ENCODE measurements at regions not wholly inside any gene's neighbourhood (a gene's known extent, or its start where the extent isn't known, plus 50 kb on each side); places are given as distances from the start of the nearest gene placed in this dataset.

DNA sequence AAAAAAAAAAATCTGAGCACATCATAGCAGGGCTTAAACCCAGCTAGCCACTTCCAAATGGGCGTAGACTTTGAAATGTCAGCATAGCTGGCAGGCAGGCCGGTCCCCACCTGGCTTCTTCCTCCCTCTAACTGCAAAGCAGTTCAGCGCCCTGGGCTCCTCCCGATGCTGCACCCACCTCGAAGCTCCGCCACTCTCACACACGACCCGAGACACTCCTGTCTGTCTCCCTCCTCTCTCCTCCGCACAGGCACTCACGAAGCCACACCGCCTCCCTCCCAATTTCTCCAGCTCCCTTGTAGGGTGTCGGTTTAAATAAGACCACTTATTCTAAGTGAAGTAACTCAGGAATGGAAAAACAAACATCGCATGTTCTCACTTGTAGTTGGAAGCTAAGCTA is 301.3 kb downstream of the NPHP4 start:
- DNase-seq: no peak
- Histone ChIP-seq H3K9me3 (ENCODE audit: severe bottlenecking) (no peaks in the 10 kb centered on the region), H3K36me3 (no peaks in the 10 kb centered on the region), H3K4me3 (ENCODE audit: low read depth, low read length) (no peak overlapping the region), H3K27ac (no peak overlapping the region), H3K27me3 (ENCODE audit: insufficient read depth, low read depth, severe bottlenecking) (no peaks in the 10 kb centered on the region)
- TF ChIP-seq, protein P1, sequence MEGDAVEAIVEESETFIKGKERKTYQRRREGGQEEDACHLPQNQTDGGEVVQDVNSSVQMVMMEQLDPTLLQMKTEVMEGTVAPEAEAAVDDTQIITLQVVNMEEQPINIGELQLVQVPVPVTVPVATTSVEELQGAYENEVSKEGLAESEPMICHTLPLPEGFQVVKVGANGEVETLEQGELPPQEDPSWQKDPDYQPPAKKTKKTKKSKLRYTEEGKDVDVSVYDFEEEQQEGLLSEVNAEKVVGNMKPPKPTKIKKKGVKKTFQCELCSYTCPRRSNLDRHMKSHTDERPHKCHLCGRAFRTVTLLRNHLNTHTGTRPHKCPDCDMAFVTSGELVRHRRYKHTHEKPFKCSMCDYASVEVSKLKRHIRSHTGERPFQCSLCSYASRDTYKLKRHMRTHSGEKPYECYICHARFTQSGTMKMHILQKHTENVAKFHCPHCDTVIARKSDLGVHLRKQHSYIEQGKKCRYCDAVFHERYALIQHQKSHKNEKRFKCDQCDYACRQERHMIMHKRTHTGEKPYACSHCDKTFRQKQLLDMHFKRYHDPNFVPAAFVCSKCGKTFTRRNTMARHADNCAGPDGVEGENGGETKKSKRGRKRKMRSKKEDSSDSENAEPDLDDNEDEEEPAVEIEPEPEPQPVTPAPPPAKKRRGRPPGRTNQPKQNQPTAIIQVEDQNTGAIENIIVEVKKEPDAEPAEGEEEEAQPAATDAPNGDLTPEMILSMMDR (IDR thresholded peaks at IDR 0.05; ENCODE audit: low read depth, low read length): no peak

DNA sequence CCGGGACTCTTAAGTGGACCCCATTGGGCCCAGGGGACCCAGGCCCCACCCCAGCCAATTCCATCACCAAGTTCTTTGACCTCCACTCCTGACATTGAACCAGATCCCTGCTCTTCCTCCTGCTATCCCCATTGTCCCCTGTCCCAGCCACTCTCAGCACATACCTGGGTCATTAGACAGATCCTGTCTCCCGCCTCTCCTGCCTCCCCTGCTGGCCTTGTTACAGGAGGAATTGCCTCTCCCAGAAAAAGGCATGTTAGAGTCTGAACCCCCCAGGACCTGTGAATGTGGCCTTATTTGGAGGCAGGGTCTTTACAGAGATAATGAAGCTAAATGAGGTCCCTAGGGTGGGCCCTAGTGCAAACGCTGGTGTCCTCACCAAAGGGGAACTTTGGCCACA is 301.9 kb downstream of the NPHP4 start:
- DNase-seq: no peak
- H3K4me3 ChIP-seq (ENCODE audit: low read depth, low read length): no peak overlapping the region
- TF ChIP-seq, protein P1 (IDR thresholded peaks at IDR 0.05; ENCODE audit: low read depth, low read length): no peak
- no peaks in the 10 kb centered on the region for H3K9me3 ChIP-seq (ENCODE audit: severe bottlenecking)
- H3K27me3 ChIP-seq (ENCODE audit: insufficient read depth, low read depth, severe bottlenecking): no peaks in the 10 kb centered on the region
- H3K36me3 ChIP-seq: no peaks in the 10 kb centered on the region
- no peak overlapping the region for H3K27ac ChIP-seq

DNA sequence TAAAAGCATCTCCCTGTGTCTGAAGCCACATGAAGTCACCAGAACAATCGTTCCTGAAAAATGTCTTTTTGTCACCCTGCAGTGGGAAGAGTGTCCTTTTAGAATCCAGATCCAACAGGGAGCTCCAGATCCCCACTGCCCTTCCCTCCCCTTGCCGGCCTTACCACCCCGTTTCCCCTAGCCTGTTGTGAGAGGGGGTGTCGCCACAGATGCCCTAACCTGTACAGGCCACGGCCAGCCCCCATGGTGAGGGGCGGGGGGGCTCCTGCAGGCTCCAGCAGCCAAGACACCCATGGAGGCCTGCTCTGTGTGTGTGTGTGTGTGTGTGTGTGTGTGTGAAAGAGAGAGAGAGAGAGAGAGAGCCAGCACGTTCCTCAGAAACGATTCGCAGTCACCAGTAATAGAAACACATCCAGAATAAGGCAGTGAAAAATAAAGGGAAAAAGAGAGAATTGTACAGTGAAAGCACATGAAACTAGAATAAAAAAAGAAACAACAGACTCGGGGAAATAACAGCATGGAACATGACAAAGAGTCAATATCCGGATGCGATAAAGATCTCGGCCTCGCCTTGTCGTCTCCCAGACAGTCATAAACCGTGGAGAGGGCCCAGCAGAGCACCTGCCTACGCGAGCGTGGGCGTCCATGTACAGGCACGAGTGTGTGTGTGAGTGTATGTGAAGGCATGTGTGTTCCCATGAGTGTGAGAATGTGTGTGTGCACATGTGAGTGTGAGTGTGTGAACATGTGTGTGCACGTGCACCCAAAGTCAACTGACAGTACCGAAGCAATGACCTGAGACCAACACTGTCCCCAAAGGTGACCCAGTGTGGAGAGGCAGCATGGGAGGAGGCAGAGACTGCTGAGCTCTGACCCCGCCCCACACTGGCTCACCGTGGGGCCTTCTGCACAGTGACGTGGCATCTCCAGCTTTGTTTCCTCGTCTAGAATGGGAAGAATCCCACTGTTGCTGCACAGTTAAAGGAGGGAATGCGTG is 303.8 kb downstream of the NPHP4 start:
- H3K4me3 ChIP-seq (ENCODE audit: low read depth, low read length): no peak overlapping the region
- TF ChIP-seq, protein P1 (IDR thresholded peaks at IDR 0.05; ENCODE audit: low read depth, low read length): no peak
- H3K36me3 ChIP-seq: no peaks in the 10 kb centered on the region
- no peaks in the 10 kb centered on the region for H3K27me3 ChIP-seq (ENCODE audit: insufficient read depth, low read depth, severe bottlenecking)
- no peak for DNase-seq
- no peak overlapping the region for H3K27ac ChIP-seq
- H3K9me3 ChIP-seq (ENCODE audit: severe bottlenecking): no peaks in the 10 kb centered on the region

DNA sequence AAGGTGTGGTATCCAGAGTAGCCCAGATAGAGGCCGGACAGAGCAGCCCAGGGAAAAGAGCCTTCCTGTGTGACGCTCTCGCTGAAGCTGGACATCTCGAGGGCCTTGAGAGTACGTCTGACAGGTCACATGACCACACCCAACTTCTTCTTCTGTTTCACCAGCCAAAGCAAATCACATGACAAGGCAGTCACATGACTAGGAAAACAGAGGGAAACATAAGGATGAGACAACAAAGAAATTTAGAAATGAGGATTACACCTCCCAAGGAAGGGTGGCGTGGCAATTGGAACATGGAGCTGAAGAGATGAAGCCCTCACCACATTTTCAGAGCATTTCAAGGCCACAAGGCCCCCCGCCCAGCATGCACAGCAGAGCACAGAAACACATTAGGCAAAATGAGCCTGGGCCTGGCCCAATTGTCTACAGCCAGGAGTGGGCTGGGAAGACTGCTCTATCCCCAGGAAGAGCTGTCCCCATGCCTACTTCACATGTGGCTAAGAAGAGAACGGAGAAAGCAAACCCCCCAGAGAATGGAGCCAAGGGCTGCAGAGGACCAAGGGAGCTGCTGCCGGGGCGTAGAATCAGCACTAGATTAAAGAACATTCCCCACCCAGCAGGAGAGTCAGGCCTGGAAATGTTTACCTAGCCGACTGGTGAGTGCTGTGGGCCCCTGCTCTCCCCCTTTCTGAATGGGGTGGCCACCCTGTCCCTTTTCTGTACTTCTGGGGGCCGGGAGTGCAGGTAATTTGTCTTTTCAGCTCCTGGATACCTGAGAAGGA is 305.1 kb downstream of the NPHP4 start:
- H3K27ac ChIP-seq: no peak overlapping the region
- no peak for DNase-seq
- H3K4me3 ChIP-seq (ENCODE audit: low read depth, low read length): no peak overlapping the region
- H3K9me3 ChIP-seq (ENCODE audit: severe bottlenecking): no peaks in the 10 kb centered on the region
- TF ChIP-seq, protein P1 (IDR thresholded peaks at IDR 0.05; ENCODE audit: low read depth, low read length): no peak
- H3K27me3 ChIP-seq (ENCODE audit: insufficient read depth, low read depth, severe bottlenecking): no peaks in the 10 kb centered on the region
- H3K36me3 ChIP-seq: no peaks in the 10 kb centered on the region

DNA sequence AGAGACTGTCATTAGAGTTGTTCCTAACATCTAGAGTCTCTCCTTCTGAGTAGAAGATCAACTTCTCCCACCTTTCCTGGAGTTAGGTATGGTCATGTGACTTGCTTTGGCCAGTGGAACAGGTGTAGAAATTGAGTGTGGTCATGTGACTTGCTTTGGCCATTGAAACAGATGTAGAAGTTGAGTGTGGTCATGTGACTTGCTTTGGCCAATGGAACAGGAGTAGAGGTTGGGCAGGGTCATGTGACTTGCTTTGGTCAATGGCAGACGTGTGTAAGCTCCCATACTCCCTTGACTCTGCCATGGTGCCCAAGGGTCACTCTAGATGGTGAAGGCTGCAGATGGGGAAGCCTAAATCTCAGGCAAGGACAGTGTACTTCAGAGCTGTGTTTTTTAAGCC is 306.0 kb downstream of the NPHP4 start:
- Histone ChIP-seq H3K36me3 (no peaks in the 10 kb centered on the region), H3K27ac (no peak overlapping the region), H3K27me3 (ENCODE audit: insufficient read depth, low read depth, severe bottlenecking) (no peaks in the 10 kb centered on the region), H3K4me3 (ENCODE audit: low read depth, low read length) (no peak overlapping the region), H3K9me3 (ENCODE audit: severe bottlenecking) (no peaks in the 10 kb centered on the region)
- no peak for DNase-seq
- TF ChIP-seq, protein P1 (IDR thresholded peaks at IDR 0.05; ENCODE audit: low read depth, low read length): no peak
